ENCODE measurements at regions not wholly inside any gene's neighbourhood (a gene's known extent, or its start where the extent isn't known, plus 50 kb on each side); places are given as distances from the start of the nearest gene placed in this dataset.
"Not testable (repeated sequence)": the region's sequence is repeated elsewhere in the genome, so short reads cannot be mapped to it uniquely, and the experiment has no call there.

- FAIRE-seq: no peak
These were observed 103.1 kb upstream of the LSM6 start for GRCh38 chr4:146072376-146072775.

- FAIRE-seq: no peak
These were observed 104.1 kb upstream of the LSM6 start for GRCh38 chr4:146071390-146071789.

GRCh38 chr4:146063143-146063542, 112.4 kb upstream of the LSM6 start:
- FAIRE-seq: no peak

GRCh38 chr4:146062340-146062739, 113.2 kb upstream of the LSM6 start:
- no peak for FAIRE-seq

- FAIRE-seq: no peak
These were observed 113.7 kb upstream of the LSM6 start for GRCh38 chr4:146061610-146062334.

GRCh38 chr4:146059865-146060264, 115.7 kb upstream of the LSM6 start:
- no peak for FAIRE-seq

GRCh38 chr4:146059151-146059550, 116.4 kb upstream of the LSM6 start:
- FAIRE-seq: no peak

GRCh38 chr4:146058531-146058930, 117.0 kb upstream of the LSM6 start:
- FAIRE-seq: no peak

- FAIRE-seq: no peak
These were observed 116.1 kb upstream of the ZNF827 start for GRCh38 chr4:146054676-146055075.

- FAIRE-seq: no peak
These were observed 115.3 kb upstream of the ZNF827 start for GRCh38 chr4:146053891-146054290.

- FAIRE-seq: no peak
These were observed 113.2 kb upstream of the ZNF827 start for GRCh38 chr4:146051728-146052391.

- FAIRE-seq: no peak
These were observed 112.6 kb upstream of the ZNF827 start for GRCh38 chr4:146051223-146051622.

- FAIRE-seq: no peak
These were observed 111.2 kb upstream of the ZNF827 start for GRCh38 chr4:146049802-146050201.

GRCh38 chr4:146047768-146048167, 109.1 kb upstream of the ZNF827 start:
- FAIRE-seq: not testable (repeated sequence)

GRCh38 chr4:146041139-146042004, 102.7 kb upstream of the ZNF827 start:
- no peak for FAIRE-seq

- FAIRE-seq: no peak
These were observed 102.0 kb upstream of the ZNF827 start for GRCh38 chr4:146040623-146041022.

- FAIRE-seq: no peak
These were observed 94.5 kb upstream of the ZNF827 start for GRCh38 chr4:146033149-146033548.

GRCh38 chr4:146032234-146032860, 93.7 kb upstream of the ZNF827 start:
- no peak for FAIRE-seq

- no peak for FAIRE-seq
These were observed 91.5 kb upstream of the ZNF827 start for GRCh38 chr4:146029939-146030710.

GRCh38 chr4:146029147-146029546, 90.5 kb upstream of the ZNF827 start:
- no peak for FAIRE-seq

GRCh38 chr4:146027761-146028160, 89.1 kb upstream of the ZNF827 start:
- FAIRE-seq: no peak

GRCh38 chr4:146023334-146023967, 84.8 kb upstream of the ZNF827 start:
- no peak for FAIRE-seq

All from A204.1 (cell line).